GM03348 (cell line): ENCODE measurements at regions not wholly inside any gene's neighbourhood (a gene's known extent, or its start where the extent isn't known, plus 50 kb on each side); places are given as distances from the start of the nearest gene placed in this dataset.
"Not testable (repeated sequence)": the region's sequence is repeated elsewhere in the genome, so short reads cannot be mapped to it uniquely, and the experiment has no call there.

ENCODE experiments used
- DNase-seq: peaks from one replicate; pipeline ENCODE4 v3.0.0; 2012; ENCODE audit warnings: low spot score

- no peak for DNase-seq
Observed at GRCh38 chr12:89062996-89063395, 289.3 kb downstream of the DUSP6 start.

GRCh38 chr12:89059721-89060541 lies 292.4 kb downstream of the DUSP6 start:
- DNase-seq, result peak; percentile 21

DNA sequence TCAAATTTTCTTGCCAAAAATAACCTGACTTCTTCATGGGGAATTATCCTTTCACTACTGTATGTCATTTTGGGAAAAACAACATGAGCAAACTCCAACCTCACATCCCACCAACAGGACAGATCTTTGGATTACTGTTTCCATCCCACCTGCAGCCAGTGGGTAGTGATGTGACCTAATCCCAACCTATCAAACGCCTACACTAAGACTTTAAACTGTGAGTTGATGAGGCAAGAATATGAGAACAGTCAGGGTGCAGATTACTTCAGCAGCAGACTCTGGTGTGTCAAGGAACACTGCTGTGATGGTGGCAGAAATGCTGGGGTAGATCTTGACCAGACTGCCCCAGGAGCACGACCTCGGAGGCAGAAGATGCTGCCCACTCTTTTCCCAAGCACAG lies 293.2 kb downstream of the DUSP6 start:
- DNase-seq, result no peak

DNA sequence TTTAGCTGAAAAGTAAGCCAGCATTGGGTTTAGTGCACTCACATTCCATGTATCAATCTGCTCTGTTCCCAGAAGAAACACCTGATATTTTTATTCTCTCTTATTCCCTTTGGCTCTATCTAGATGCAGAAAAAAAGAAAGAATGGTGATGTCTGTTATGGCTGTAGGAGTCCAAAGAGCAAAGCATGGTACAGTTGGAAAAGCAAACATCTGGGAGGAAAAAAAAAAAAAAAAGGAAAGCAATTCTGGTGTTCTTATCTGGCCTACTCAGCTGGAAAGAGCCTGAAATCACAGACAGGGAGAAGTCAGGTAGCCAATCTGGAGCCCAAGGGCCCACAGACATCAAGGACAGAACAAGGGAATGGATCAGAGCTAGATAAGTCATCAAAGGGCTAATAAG lies 293.9 kb downstream of the DUSP6 start:
- no peak for DNase-seq

- not testable (repeated sequence) for DNase-seq
Observed at GRCh38 chr12:89053817-89054216, 298.5 kb downstream of the DUSP6 start.

DNA sequence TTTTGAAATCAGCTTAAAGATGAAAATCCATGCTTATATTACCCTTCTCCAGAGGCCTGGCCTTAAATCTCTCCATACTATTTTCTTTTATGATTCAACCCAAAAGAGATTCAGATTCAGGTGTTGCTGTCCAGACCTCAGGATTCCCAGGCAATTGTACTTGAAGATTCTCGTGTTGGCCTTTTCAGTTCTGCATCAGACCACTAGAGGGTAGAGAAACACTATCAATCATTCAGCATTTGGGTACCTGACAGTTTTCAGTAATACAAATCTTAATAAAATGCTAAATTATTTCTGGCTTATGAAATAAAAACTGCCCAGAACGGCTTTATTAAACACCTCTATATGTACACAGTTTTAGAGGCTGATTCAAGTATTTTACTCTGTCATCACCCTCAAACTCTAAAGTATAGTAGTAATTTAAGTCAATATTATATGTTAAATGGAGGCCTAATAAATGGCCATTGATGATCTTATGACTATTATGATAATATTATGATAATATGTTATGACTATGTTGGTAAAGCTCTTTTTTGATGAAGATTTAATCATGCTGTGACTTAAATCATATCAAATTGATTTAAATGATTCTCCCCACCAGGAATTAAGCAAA lies 301.1 kb downstream of the DUSP6 start:
- peak; percentile 76 for DNase-seq

DNA sequence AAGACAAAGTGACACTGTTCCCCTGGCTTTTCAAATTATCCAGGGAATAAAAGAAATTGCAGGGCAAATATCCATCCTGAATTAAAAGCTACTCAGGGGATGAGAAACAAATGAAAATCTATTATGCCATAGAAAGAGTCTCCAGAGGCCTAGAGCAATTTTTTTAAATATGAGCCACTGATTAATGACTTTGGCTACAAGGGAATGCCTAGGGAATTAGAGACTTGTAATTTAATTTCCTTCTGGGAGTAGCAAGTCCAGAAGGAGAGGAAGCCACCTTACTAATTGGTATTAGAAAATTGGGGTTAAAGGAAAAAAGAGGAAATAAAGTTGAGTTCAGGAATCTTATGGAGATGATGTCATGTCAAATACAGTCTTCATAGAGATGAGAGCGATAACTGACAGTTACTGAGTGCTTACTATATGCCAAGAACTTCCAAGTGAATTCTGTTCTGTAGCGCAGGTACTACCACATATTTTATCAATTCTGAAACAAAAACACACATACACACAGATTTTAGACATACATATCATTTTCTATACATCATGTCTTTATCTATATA lies 304.4 kb downstream of the DUSP6 start:
- no peak for DNase-seq

DNA sequence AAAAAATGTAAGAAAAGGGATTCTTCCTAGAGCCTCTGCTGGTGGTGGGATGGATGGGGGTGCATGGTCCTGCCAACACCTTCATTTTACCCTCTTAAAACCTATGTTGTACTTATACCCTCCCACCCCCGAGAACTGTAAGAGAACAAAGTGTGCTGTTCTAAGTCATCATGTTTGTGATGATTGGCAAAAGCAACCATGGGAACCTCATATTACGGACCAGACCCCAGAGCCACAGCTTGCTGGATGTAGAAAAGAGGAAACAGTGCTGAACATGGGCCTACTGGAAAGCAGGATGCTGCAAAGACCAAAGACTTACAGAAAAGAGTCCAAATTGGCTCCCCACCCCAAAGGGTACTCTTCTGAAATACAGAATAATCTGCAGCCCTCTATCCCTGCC lies 311.2 kb downstream of the DUSP6 start:
- no peak for DNase-seq

GRCh38 chr12:89040146-89040964 lies 311.9 kb downstream of the DUSP6 start:
- no peak for DNase-seq

DNA sequence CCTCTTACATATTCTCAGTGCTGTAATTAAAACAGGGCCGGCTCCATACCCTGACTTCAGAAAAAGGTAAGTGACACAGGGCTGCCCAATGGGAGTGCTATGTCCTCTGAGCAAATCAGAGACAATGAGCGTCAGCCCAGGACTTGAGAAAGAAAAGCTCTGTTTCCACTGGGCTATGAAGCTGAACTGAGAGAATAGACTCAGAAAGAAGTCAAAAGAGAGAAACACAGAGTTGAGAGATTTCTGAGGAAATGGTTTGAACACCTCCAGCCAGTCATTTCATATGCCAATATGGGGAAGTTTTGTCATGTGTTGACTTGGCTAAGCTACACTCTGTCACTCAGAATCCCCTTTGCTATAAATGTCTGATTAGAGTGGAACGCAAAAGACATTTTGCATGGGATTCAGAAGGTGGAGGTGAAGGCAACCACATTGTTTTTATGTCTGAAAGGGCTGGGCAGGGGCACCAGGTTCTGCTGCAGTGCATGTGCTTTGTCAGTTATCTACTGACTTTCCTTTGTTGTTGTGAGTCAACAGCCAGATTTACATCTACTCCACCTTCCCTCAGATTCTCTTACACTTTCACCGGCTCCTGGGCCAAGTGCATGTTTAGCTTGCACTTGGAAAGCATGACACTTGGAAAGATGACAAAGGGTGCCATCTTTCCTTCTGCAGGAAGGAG lies 313.3 kb downstream of the DUSP6 start:
- no peak for DNase-seq

DNA sequence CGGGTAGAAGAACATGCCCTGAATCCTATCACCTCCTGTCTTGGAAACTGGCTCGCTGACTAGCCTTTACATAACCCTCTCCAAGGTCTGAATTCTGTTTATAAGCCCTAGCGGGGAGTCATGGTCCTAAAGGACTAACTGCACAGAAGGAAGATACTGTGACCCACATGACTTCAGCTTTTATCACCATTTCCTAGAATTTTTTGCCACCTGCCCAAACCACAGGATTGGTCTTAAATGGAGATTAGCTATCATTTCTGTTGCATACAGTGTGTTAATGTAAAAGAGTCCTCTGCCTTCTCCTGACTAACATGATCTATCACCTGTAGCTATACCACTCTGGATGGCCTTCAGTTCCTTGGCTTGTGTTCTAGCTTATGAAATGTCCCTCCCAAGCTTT lies 319.2 kb downstream of the DUSP6 start:
- no peak for DNase-seq

- no peak for DNase-seq
Observed at GRCh38 chr12:89029961-89030360, 322.3 kb downstream of the DUSP6 start.

DNA sequence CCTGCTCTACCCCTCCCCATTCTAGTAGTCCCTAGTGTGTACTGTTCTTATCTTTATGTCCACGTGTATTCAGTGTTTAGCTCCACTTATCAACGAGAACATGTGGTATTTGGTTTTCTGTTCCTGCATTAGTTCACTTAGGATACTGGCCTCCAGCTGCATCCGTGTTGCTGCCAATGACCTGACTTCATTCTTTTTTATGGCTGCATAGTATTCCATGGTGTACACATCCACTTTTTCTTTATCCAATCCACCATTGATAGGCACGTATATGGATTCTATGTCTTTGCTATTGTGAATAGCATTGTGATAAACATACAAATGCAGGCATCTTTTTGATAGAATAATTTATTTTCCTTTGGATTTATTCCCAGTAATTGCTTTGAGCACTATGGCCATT lies 327.7 kb downstream of the DUSP6 start:
- DNase-seq, result no peak

DNA sequence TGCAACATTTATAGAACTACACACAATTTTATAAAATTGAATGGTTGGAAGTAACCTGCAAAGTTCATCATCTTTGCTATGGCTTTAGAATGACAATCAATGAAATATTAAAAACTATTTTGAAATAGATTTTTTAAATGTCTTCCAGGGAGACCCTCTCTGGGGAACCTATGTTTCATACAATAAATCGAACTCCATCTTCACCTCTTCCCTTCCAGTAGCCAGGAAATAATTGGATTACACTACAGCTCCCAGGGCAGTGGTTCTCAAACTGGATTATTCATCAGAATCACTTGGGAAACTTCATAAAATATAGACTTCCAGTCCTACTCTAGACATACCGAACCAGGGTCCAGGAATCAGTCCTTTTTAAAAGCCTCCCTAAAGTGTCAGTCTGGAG lies 328.4 kb downstream of the DUSP6 start:
- no peak for DNase-seq

DNA sequence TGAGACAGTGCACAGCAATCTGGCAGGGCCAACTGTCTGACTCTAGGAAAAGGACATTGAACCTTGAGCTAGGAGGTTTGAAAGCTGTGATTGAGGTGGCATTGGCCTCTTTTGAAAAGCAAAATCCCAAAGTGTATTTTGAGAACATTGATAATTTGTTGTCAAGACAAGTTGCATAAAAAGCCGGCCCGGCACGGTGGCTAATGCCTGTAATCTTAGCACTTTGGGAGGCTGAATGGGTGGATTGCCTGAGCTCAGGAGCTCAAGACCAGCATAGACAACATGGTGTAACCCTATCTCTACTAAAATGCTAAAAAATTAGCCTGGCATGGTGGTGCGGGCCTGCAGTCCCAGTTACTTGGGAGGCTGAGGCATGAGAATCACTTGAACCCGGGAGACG lies 331.6 kb downstream of the DUSP6 start:
- no peak for DNase-seq

- no peak for DNase-seq
Observed at GRCh38 chr12:89020121-89020480, 332.2 kb downstream of the DUSP6 start.

DNA sequence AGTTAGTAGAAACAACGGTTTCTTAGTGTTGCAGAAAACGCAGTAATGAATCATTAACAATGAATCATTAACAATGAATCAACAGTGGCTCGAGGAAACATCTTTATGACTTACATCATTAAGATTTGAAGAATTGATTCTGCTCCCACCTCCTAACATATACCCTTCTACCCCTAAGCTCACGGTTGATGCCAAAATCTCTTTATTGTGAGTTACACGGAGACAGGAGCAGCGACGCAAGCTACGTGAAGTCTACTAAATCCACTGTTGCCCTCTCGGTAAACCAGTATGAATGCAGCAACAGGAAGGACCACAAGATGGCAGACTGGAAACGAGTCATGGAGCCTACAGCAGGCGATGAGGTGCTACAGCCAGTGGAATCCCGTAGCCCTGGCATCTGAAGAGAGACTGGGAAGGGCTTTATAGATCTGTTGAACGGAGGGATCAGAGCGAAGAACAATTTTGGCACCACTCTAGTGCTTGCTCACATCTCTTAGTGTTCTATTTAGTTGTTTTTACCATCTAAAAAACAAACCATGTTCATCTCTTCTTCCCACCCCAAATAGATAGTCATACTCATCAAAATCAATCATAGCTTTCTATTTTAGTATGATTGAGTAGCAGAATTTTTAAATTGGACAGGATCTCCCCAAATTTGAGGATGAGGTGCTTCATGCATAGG lies 332.7 kb downstream of the DUSP6 start:
- peak; percentile 82 for DNase-seq

- peak; percentile 63 for DNase-seq
Observed at GRCh38 chr12:89016970-89017778, 335.1 kb downstream of the DUSP6 start.

DNA sequence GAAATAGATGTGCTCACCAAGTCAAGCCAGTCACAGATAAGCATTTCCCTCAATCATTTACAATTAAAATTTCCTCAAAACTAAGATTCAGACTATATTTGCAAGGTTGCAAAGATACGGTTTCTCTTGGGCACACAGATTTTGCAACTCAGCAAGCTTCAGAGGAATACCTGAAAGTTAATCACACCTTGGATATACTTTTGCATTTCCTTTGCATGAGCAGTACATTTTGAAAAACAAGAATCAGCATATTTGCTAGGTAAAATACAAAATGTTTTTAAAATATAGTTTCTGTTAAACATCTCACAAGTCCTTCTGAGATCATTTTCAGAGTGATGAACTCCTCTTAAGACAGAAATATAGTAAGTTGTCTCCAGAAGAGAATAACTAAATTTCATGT lies 336.9 kb downstream of the DUSP6 start:
- DNase-seq, result no peak

- peak; percentile 28 for DNase-seq
Observed at GRCh38 chr12:88998421-88998820, 353.9 kb downstream of the DUSP6 start.
